K562 (cell line): ENCODE measurements at regions not wholly inside any gene's neighbourhood (a gene's known extent, or its start where the extent isn't known, plus 50 kb on each side); places are given as distances from the start of the nearest gene placed in this dataset.

ENCODE experiments used
- ATAC-seq: fragments of 200-7000 bp; cut with Tn5 transposase; 3 replicates; pipeline ENCODE4 v1.9.1; 2020; ENCODE audit warnings: moderate library complexity
- BruUV-seq: library from RNA; stranded (reverse); fragments of 400-500 nt; replicated peaks from 2 replicates; lab custom pipeline; 2021; lab: Mats Ljungman, UMichigan
- CTCF ChIA-PET: fragments of 300-600 bp; formaldehyde crosslinking; extraction: SDS; loops from one replicate; lab custom pipeline; 2021; ENCODE audit warnings: low intra/inter-chr PET ratio; lab: Yijun Ruan, JAX
- POLR2A ChIA-PET: fragments of 300-600, 350-650 bp; sonication (Branson Sonifier 250); formaldehyde crosslinking; extraction: SDS; loops from one replicate; lab custom pipeline; 2021; ENCODE audit warnings: antibody characterized with exemption, inconsistent platforms; lab: Yijun Ruan, JAX
- DNase-seq, 4 experiments: peaks; one replicate each; pipeline versions ENCODE4 v3.0.0 to v3.0.0-alpha.2; 2011 to 2018; ENCODE audit warnings: low spot score in 3 of 4, mixed read lengths in 3 of 4; ENCODE audit errors: extremely low read depth in 1 of 4
- FAIRE-seq: peaks from 2 replicates; lab custom pipeline; 2011; peaks lifted over from hg19 to GRCh38; lab: Jason Lieb, UNC
- H2AFZ ChIP-seq: 2 replicates; pipeline ENCODE4 v1.6.0; 2011; ENCODE audit warnings: low read depth, low read length, control low read depth, inconsistent platforms
- H3K27ac ChIP-seq: fragments of 200-600 bp; 3 replicates; pipeline ENCODE4 v1.8.0; 2011; ENCODE audit warnings: low read depth, mild to moderate bottlenecking, control low read depth, inconsistent platforms, low read length, moderate library complexity, mixed read lengths; ENCODE audit errors: extremely low read depth
- H3K27me3 ChIP-seq, 2 experiments: fragments of 300-600 bp in 1 of 2; 2 replicates in 1 of 2; 3 replicates in 1 of 2; pipeline versions ENCODE4 v1.6.0 to v1.8.0; 2011; ENCODE audit warnings: inconsistent platforms in 2 of 2, low read length in 2 of 2, mild to moderate bottlenecking in 1 of 2, mixed read lengths in 1 of 2, moderate library complexity in 1 of 2; ENCODE audit not compliant: control insufficient read depth in 2 of 2, insufficient read depth in 2 of 2
- H3K36me3 ChIP-seq: fragments of 300-600 bp; 3 replicates; pipeline ENCODE4 v1.8.0; 2011; ENCODE audit warnings: mild to moderate bottlenecking, low read length, inconsistent platforms; ENCODE audit not compliant: control insufficient read depth, insufficient read depth
- H3K4me1 ChIP-seq, 2 experiments: fragments of 200-600 bp in 1 of 2; replicated peaks in 1 of 2; 2 replicates in 1 of 2; 3 replicates in 1 of 2; pipeline versions ENCODE4 v1.5.1 to v1.8.0; 2011; ENCODE audit warnings: inconsistent platforms in 2 of 2, low read length in 2 of 2, mild to moderate bottlenecking in 1 of 2, mixed read lengths in 1 of 2, moderate library complexity in 1 of 2; ENCODE audit not compliant: control insufficient read depth in 2 of 2, insufficient read depth in 2 of 2
- H3K4me2 ChIP-seq: 2 replicates; pipeline ENCODE4 v1.6.1; 2011; ENCODE audit warnings: low read length, control low read depth, inconsistent platforms, mixed read lengths; ENCODE audit not compliant: insufficient read depth
- H3K4me3 ChIP-seq: fragments of 200-600 bp; sonication (generic), shearing (Covaris generic); 2 replicates; pipeline ENCODE4 v1.5.1; 2016; ENCODE audit warnings: control low read depth, inconsistent platforms
- H3K79me2 ChIP-seq: fragments of 200-600 bp; 3 replicates; pipeline ENCODE4 v1.8.0; 2011; ENCODE audit warnings: low read length, inconsistent platforms; ENCODE audit not compliant: control insufficient read depth, insufficient read depth
- H3K9ac ChIP-seq, 2 experiments: 2 replicates each; pipeline versions ENCODE4 v1.6.0 to v1.6.1; 2011; ENCODE audit warnings: low read depth in 2 of 2, low read length in 2 of 2, control low read depth in 1 of 2, inconsistent platforms in 1 of 2, mild to moderate bottlenecking in 1 of 2, mixed read lengths in 1 of 2; ENCODE audit not compliant: insufficient read depth in 1 of 2
- H3K9me1 ChIP-seq: one replicate; pipeline ENCODE4 v1.6.0; 2011; ENCODE audit warnings: inconsistent platforms, mild to moderate bottlenecking, low read length, moderate library complexity; ENCODE audit not compliant: control insufficient read depth, insufficient read depth
- H3K9me3 ChIP-seq: replicated peaks from 2 replicates; pipeline ENCODE4 v1.5.1; 2011; ENCODE audit warnings: low read depth, low read length, inconsistent platforms; ENCODE audit not compliant: control insufficient read depth, insufficient read depth
- H4K20me1 ChIP-seq: replicated peaks from 2 replicates; pipeline ENCODE4 v1.6.1; 2011; ENCODE audit warnings: low read length, inconsistent platforms, mixed read lengths; ENCODE audit not compliant: control insufficient read depth, insufficient read depth
- BMI1 ChIP-seq: fragments of 150-350 bp; IDR thresholded peaks from 2 replicates; pipeline ENCODE4 v1.6.1; 2014; ENCODE audit warnings: low read length
- BRD4 ChIP-seq: fragments of 200-600 bp; sonication (generic); IDR thresholded peaks from 2 replicates; pipeline ENCODE4 v1.6.1; 2017; ENCODE audit warnings: inconsistent platforms
- POLR2G ChIP-seq: fragments of 200-400 bp; formaldehyde crosslinking; IDR thresholded peaks from 2 replicates; pipeline ENCODE4 v1.6.1; 2017; ENCODE audit warnings: low read depth, mild to moderate bottlenecking, antibody characterized with exemption, low read length, moderate library complexity
- POU5F1 ChIP-seq: fragments of 150-350 bp; IDR thresholded peaks from 2 replicates; pipeline ENCODE4 v1.6.1; 2014; ENCODE audit warnings: borderline replicate concordance, low read length, low read depth, mild to moderate bottlenecking; ENCODE audit not compliant: partially characterized antibody
- SMAD4 ChIP-seq: fragments of 250-450 bp; sonication (Bioruptor Pico); conservative IDR thresholded peaks from 2 replicates; pipeline ENCODE4 v1.8.0; 2021; ENCODE audit warnings: inconsistent platforms, mild to moderate bottlenecking, moderate library complexity
- TCFL5 ChIP-seq: fragments of 250-450 bp; sonication (Bioruptor Pico); conservative IDR thresholded peaks from 2 replicates; pipeline ENCODE4 v1.6.1; 2021; ENCODE audit warnings: mild to moderate bottlenecking, moderate library complexity, matching md5 sums
- YBX1 ChIP-seq: fragments of 450-650 bp; IDR thresholded peaks from 2 replicates; pipeline ENCODE4 v1.7.1; 2016; ENCODE audit warnings: mild to moderate bottlenecking
- WGBS: fragments of 100-300 bp; shearing (Covaris generic); methylation state at CpG from one replicate; pipeline ENCODE4 v1.1.6; 2016; ENCODE audit warnings: low coverage, mixed read lengths; ENCODE audit not compliant: insufficient coverage; ENCODE audit errors: missing lambda C conversion rate; 5-methylcytosine and 5-hydroxymethylcytosine counted together
- in situ Hi-C: fragments of 300-500 bp; cut with MboI; formaldehyde crosslinking; loops from 4 replicates; pipeline ENCODE4 v1.15.0; 2018; ENCODE audit warnings: inconsistent platforms, mixed read lengths
- intact Hi-C: fragments of 100-400 bp; cut with micrococcal nuclease; formaldehyde crosslinking; loops from 2 replicates; pipeline ENCODE4 v1.14.2; 2022
- TF ChIP-seq, protein P1 (sequence below): fragments of 200-600 bp; sonication (generic); IDR thresholded peaks from one replicate; pipeline ENCODE4 v1.6.1; 2012; ENCODE audit warnings: mild to moderate bottlenecking, low read depth, low read length, inconsistent platforms
- TF ChIP-seq, protein P2 (sequence below): fragments of 450-650 bp; formaldehyde crosslinking; IDR thresholded peaks from 2 replicates; pipeline ENCODE4 v1.4.0; 2020; ENCODE audit warnings: mild to moderate bottlenecking, moderate library complexity

DNA sequence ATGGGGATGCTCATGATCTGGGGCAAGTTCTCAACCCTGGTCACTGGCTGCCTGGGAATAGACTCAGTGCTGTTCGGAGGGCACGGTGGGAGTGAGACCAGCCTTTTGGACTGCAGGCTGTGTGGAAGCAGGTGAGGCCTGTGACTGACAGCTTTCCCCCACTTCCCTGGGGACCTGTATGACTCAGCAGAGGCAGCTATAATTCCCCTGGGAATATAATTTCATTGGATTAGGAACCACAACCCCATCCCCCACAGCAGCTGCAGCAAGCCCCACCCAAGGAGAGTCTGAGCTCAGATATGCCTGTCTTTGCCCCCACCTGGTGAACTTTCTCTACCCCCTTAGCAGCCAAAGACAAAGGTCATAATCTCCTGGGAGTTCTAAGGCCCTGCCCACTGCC, 408.6 kb downstream of the PPP3CA start:
- DNase-seq, result no peak
- no TSS peak for BruUV-seq
- Histone ChIP-seq H4K20me1 (no peaks in the 10 kb centered on the region), H3K79me2 (no peaks in the 10 kb centered on the region), H2AFZ (no peak overlapping the region), H3K9me3 (no peaks in the 10 kb centered on the region), H3K9ac (no peak overlapping the region), H3K36me3 (no peaks in the 10 kb centered on the region), H3K9me1 (no peaks in the 10 kb centered on the region), H3K4me1 (no peaks in the 10 kb centered on the region), H3K27ac (no peak overlapping the region), H3K4me2 (no peak overlapping the region), H3K4me3 (no peak overlapping the region), H3K27me3 (no peaks in the 10 kb centered on the region)
- 0% methylated on average over 2 of the region's 2 CpGs for WGBS
- intact Hi-C loops (no loop called here), in situ Hi-C loops (no loop called here)
- no peak for FAIRE-seq
- ATAC-seq, result no peak
- TF ChIP-seq POLR2G (no peak), BRD4 (no peak), SMAD4 (CRISPR knock-in tag) (no peak), BMI1 (no peak), TCFL5 (CRISPR knock-in tag) (no peak), POU5F1 (no peak), YBX1 (no peak)
- TF ChIP-seq, protein P1, sequence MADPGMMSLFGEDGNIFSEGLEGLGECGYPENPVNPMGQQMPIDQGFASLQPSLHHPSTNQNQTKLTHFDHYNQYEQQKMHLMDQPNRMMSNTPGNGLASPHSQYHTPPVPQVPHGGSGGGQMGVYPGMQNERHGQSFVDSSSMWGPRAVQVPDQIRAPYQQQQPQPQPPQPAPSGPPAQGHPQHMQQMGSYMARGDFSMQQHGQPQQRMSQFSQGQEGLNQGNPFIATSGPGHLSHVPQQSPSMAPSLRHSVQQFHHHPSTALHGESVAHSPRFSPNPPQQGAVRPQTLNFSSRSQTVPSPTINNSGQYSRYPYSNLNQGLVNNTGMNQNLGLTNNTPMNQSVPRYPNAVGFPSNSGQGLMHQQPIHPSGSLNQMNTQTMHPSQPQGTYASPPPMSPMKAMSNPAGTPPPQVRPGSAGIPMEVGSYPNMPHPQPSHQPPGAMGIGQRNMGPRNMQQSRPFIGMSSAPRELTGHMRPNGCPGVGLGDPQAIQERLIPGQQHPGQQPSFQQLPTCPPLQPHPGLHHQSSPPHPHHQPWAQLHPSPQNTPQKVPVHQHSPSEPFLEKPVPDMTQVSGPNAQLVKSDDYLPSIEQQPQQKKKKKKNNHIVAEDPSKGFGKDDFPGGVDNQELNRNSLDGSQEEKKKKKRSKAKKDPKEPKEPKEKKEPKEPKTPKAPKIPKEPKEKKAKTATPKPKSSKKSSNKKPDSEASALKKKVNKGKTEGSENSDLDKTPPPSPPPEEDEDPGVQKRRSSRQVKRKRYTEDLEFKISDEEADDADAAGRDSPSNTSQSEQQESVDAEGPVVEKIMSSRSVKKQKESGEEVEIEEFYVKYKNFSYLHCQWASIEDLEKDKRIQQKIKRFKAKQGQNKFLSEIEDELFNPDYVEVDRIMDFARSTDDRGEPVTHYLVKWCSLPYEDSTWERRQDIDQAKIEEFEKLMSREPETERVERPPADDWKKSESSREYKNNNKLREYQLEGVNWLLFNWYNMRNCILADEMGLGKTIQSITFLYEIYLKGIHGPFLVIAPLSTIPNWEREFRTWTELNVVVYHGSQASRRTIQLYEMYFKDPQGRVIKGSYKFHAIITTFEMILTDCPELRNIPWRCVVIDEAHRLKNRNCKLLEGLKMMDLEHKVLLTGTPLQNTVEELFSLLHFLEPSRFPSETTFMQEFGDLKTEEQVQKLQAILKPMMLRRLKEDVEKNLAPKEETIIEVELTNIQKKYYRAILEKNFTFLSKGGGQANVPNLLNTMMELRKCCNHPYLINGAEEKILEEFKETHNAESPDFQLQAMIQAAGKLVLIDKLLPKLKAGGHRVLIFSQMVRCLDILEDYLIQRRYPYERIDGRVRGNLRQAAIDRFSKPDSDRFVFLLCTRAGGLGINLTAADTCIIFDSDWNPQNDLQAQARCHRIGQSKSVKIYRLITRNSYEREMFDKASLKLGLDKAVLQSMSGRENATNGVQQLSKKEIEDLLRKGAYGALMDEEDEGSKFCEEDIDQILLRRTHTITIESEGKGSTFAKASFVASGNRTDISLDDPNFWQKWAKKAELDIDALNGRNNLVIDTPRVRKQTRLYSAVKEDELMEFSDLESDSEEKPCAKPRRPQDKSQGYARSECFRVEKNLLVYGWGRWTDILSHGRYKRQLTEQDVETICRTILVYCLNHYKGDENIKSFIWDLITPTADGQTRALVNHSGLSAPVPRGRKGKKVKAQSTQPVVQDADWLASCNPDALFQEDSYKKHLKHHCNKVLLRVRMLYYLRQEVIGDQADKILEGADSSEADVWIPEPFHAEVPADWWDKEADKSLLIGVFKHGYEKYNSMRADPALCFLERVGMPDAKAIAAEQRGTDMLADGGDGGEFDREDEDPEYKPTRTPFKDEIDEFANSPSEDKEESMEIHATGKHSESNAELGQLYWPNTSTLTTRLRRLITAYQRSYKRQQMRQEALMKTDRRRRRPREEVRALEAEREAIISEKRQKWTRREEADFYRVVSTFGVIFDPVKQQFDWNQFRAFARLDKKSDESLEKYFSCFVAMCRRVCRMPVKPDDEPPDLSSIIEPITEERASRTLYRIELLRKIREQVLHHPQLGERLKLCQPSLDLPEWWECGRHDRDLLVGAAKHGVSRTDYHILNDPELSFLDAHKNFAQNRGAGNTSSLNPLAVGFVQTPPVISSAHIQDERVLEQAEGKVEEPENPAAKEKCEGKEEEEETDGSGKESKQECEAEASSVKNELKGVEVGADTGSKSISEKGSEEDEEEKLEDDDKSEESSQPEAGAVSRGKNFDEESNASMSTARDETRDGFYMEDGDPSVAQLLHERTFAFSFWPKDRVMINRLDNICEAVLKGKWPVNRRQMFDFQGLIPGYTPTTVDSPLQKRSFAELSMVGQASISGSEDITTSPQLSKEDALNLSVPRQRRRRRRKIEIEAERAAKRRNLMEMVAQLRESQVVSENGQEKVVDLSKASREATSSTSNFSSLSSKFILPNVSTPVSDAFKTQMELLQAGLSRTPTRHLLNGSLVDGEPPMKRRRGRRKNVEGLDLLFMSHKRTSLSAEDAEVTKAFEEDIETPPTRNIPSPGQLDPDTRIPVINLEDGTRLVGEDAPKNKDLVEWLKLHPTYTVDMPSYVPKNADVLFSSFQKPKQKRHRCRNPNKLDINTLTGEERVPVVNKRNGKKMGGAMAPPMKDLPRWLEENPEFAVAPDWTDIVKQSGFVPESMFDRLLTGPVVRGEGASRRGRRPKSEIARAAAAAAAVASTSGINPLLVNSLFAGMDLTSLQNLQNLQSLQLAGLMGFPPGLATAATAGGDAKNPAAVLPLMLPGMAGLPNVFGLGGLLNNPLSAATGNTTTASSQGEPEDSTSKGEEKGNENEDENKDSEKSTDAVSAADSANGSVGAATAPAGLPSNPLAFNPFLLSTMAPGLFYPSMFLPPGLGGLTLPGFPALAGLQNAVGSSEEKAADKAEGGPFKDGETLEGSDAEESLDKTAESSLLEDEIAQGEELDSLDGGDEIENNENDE, result no peak
- TF ChIP-seq, protein P2, sequence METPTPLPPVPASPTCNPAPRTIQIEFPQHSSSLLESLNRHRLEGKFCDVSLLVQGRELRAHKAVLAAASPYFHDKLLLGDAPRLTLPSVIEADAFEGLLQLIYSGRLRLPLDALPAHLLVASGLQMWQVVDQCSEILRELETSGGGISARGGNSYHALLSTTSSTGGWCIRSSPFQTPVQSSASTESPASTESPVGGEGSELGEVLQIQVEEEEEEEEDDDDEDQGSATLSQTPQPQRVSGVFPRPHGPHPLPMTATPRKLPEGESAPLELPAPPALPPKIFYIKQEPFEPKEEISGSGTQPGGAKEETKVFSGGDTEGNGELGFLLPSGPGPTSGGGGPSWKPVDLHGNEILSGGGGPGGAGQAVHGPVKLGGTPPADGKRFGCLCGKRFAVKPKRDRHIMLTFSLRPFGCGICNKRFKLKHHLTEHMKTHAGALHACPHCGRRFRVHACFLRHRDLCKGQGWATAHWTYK (CRISPR knock-in tag), result no peak
- CTCF ChIA-PET, result no interaction called here
- POLR2A ChIA-PET, result no interaction called here
